ENCODE measurements at regions not wholly inside any gene's neighbourhood (a gene's known extent, or its start where the extent isn't known, plus 50 kb on each side); places are given as distances from the start of the nearest gene placed in this dataset.

- Histone ChIP-seq H3K9me3 (no peaks in the 10 kb centered on the region), H3K36me3 (no peaks in the 10 kb centered on the region), H3K4me1 (no peaks in the 10 kb centered on the region), H3K4me3 (no peak overlapping the region), H3K27ac (no peak overlapping the region), H3K27me3 (no peaks in the 10 kb centered on the region)
- WGBS, 2 donors: 83 to 88% methylated on average over 4 of the region's 4 CpGs
- TF ChIP-seq CTCF (IDR thresholded peaks at IDR 0.05): no peak
- DNase-seq (no peak), ATAC-seq (no peak)
- intact Hi-C loops (cut with DNase I): no loop called here
Observed at GRCh38 chrX:149274516-149275105, 230.5 kb downstream of the IDS start.

GRCh38 chrX:149272690-149273463, 232.2 kb downstream of the IDS start:
- DNase-seq (no peak), ATAC-seq (no peak)
- H3K9me3 ChIP-seq: no peaks in the 10 kb centered on the region
- H3K4me1 ChIP-seq: no peaks in the 10 kb centered on the region
- no peaks in the 10 kb centered on the region for H3K36me3 ChIP-seq
- TF ChIP-seq CTCF (IDR thresholded peaks at IDR 0.05): no peak
- intact Hi-C loops (cut with DNase I): no loop called here
- H3K4me3 ChIP-seq: no peak overlapping the region
- no peak overlapping the region for H3K27ac ChIP-seq
- 81 to 86% methylated on average over 10 of the region's 10 CpGs for WGBS, 2 donors
- H3K27me3 ChIP-seq: no peaks in the 10 kb centered on the region

- intact Hi-C loops (cut with DNase I): no loop called here
- no peak overlapping the region for H3K27ac ChIP-seq
- ATAC-seq (no peak), DNase-seq (no peak)
- H3K36me3 ChIP-seq: no peaks in the 10 kb centered on the region
- no peaks in the 10 kb centered on the region for H3K4me1 ChIP-seq
- no peak for TF ChIP-seq CTCF (IDR thresholded peaks at IDR 0.05)
- peaks cover 0 to 8% (median 0%) of the 10 kb centered on the region in 11 donors for H3K9me3 ChIP-seq
- H3K4me3 ChIP-seq: no peak overlapping the region
- WGBS, 2 donors: 75 to 77% methylated on average over 6 of the region's 6 CpGs
- no peaks in the 10 kb centered on the region for H3K27me3 ChIP-seq
Observed at GRCh38 chrX:149267878-149268813, 237.0 kb downstream of the IDS start.

GRCh38 chrX:149262086-149262485, 243.0 kb downstream of the IDS start:
- TF ChIP-seq CTCF (IDR thresholded peaks at IDR 0.05): no peak
- H3K4me3 ChIP-seq: no peak overlapping the region
- ATAC-seq: no peak
- no peaks in the 10 kb centered on the region for H3K27me3 ChIP-seq
- H3K36me3 ChIP-seq: no peaks in the 10 kb centered on the region
- DNase-seq: no peak
- H3K27ac ChIP-seq: no peak overlapping the region
- intact Hi-C loops (cut with DNase I): no loop called here
- H3K4me1 ChIP-seq: no peaks in the 10 kb centered on the region
- H3K9me3 ChIP-seq: peaks cover 0 to 8% (median 0%) of the 10 kb centered on the region in 11 donors
- WGBS, 2 donors: 67 to 83% methylated on average over 1 of the region's 1 CpG
